ENCODE measurements at regions not wholly inside any gene's neighbourhood (a gene's known extent, or its start where the extent isn't known, plus 50 kb on each side); places are given as distances from the start of the nearest gene placed in this dataset.

DNA sequence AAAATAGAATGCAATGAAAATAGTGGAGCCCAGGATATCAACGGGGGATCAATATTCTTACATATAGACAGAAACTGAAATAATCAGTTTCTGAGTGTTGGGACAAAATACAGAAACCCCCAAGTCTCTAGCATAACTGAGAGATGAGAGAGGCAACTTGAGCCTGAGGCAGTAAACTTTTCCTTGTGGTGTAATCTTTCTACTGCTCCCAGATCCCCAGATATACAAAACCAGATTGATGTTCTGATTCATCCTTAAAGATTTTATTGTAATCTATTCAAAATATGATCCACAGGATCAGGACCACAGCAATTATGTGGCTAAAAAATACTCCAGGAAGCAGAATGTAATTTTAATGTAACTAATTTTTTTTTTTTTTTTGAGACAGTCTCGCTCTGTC, 2282.6 kb downstream of the ARAP2 start:
- no peak for DNase-seq
- TF ChIP-seq, protein P1, sequence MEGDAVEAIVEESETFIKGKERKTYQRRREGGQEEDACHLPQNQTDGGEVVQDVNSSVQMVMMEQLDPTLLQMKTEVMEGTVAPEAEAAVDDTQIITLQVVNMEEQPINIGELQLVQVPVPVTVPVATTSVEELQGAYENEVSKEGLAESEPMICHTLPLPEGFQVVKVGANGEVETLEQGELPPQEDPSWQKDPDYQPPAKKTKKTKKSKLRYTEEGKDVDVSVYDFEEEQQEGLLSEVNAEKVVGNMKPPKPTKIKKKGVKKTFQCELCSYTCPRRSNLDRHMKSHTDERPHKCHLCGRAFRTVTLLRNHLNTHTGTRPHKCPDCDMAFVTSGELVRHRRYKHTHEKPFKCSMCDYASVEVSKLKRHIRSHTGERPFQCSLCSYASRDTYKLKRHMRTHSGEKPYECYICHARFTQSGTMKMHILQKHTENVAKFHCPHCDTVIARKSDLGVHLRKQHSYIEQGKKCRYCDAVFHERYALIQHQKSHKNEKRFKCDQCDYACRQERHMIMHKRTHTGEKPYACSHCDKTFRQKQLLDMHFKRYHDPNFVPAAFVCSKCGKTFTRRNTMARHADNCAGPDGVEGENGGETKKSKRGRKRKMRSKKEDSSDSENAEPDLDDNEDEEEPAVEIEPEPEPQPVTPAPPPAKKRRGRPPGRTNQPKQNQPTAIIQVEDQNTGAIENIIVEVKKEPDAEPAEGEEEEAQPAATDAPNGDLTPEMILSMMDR (conservative IDR thresholded peaks at IDR 0.05), result no peak
- H3K79me1 ChIP-seq (ENCODE audit: insufficient read depth, low read depth, low read length, poor library complexity, severe bottlenecking), result no peaks in the 10 kb centered on the region
- H4K20me1 ChIP-seq (ENCODE audit: control insufficient read depth, insufficient read depth, insufficient read length), result no peaks in the 10 kb centered on the region
- no CpG with 5 or more reads among the region's 2 CpGs for WGBS (ENCODE audit: extremely low coverage, insufficient read length, low lambda C conversion rate)
- H3K79me2 ChIP-seq (ENCODE audit: insufficient read depth, low read length), result no peaks in the 10 kb centered on the region
- no peak overlapping the region for H3K18ac ChIP-seq (ENCODE audit: insufficient read length, low read depth, low read length)
- no peak overlapping the region for H4K91ac ChIP-seq (ENCODE audit: insufficient read length, low read depth, low read length)
- no peaks in the 10 kb centered on the region for H3K27me3 ChIP-seq (ENCODE audit: insufficient read depth, low read length)
- H2BK20ac ChIP-seq (ENCODE audit: low read depth, low read length, poor library complexity, severe bottlenecking), result no peak overlapping the region
- H3K9me3 ChIP-seq (ENCODE audit: control insufficient read depth, low read depth, low read length), result no peaks in the 10 kb centered on the region
- no peak overlapping the region for H2AK5ac ChIP-seq (ENCODE audit: insufficient read length, low read length)
- no peak overlapping the region for H3K4me3 Mint-ChIP-seq
- no peak overlapping the region for H3K23ac ChIP-seq (ENCODE audit: insufficient read length, low read depth, low read length)
- H3K9ac ChIP-seq (ENCODE audit: extremely low read depth, insufficient read length, low read length), result no peak overlapping the region
- H2BK120ac ChIP-seq (ENCODE audit: low read depth, low read length, poor library complexity, severe bottlenecking), result no peak overlapping the region
- H3K56ac ChIP-seq (ENCODE audit: insufficient read length, low read depth, low read length), result no peak overlapping the region
- no peak overlapping the region for H3K14ac ChIP-seq (ENCODE audit: insufficient read depth, low read length)
- H4K8ac ChIP-seq (replicated peaks; ENCODE audit: insufficient read length, low read depth, low read length), result no peak overlapping the region
- no peaks in the 10 kb centered on the region for H3K4me1 ChIP-seq (ENCODE audit: insufficient read depth, low read length)
- peaks cover 9 to 10% of the 10 kb centered on the region in 2 experiments; a peak in 3 of 5 replicates for H3K9me3 Mint-ChIP-seq
- no peak overlapping the region for H3K4me2 ChIP-seq (ENCODE audit: insufficient read depth, insufficient read length, low read length)
- H3K23me2 ChIP-seq (ENCODE audit: insufficient read length, low read depth, low read length, poor library complexity, severe bottlenecking), result no peaks in the 10 kb centered on the region
- H3K36me3 Mint-ChIP-seq (ENCODE audit: insufficient read depth in 1 of 3, low read depth in 3 of 3), result peaks cover 0 to 7% (median 6%) of the 10 kb centered on the region in 3 experiments; a peak in 2 of 7 replicates
- no peak overlapping the region for H2BK12ac ChIP-seq (ENCODE audit: insufficient read length, low read depth, low read length)
- H4K5ac ChIP-seq (ENCODE audit: insufficient read length, low read depth, low read length), result no peak overlapping the region
- H3K4me1 Mint-ChIP-seq, result no peaks in the 10 kb centered on the region
- H2BK5ac ChIP-seq (ENCODE audit: insufficient read length, low read length), result no peak overlapping the region
- H3K27me3 Mint-ChIP-seq (ENCODE audit: low read depth), result no peaks in the 10 kb centered on the region
- H2BK15ac ChIP-seq (ENCODE audit: low read depth, low read length), result no peak overlapping the region
- no peak overlapping the region for H3K4ac ChIP-seq (ENCODE audit: low read depth, low read length)
- no peak overlapping the region for H3K27ac Mint-ChIP-seq
- H2AFZ ChIP-seq (ENCODE audit: low read length), result no peak overlapping the region
- H3K27ac ChIP-seq (ENCODE audit: insufficient read length, low read depth, low read length), result no peak overlapping the region
- no peak overlapping the region for H3T11ph ChIP-seq (ENCODE audit: low read length)

Measured in H9 (cell line).